Brain microvascular endothelial cell (primary cell): ENCODE measurements at regions not wholly inside any gene's neighbourhood (a gene's known extent, or its start where the extent isn't known, plus 50 kb on each side); places are given as distances from the start of the nearest gene placed in this dataset.

Experiments
- DNase-seq: peaks from one replicate; pipeline ENCODE4 v3.0.0-alpha.2; 2020
- H3K27ac ChIP-seq: fragments of 250-450 bp; sonication (Bioruptor Pico); 2 replicates; pipeline ENCODE4 v1.5.1; 2020; ENCODE audit warnings: mild to moderate bottlenecking, moderate library complexity
- H3K27me3 ChIP-seq: fragments of 250-450 bp; sonication (Bioruptor Pico); replicated peaks from 2 replicates; pipeline ENCODE4 v1.5.1; 2020; ENCODE audit warnings: mild to moderate bottlenecking
- H3K36me3 ChIP-seq: fragments of 250-450 bp; sonication (Bioruptor Pico); replicated peaks from 2 replicates; pipeline ENCODE4 v1.5.1; 2020; ENCODE audit warnings: mild to moderate bottlenecking
- H3K4me3 ChIP-seq: 2 replicates; pipeline ENCODE4 v1.5.1; 2011; ENCODE audit warnings: low read depth, mild to moderate bottlenecking, control low read depth, low read length, moderate library complexity
- CTCF ChIP-seq: IDR thresholded peaks from 2 replicates; pipeline ENCODE4 v1.5.1; 2011; ENCODE audit warnings: low read depth, mild to moderate bottlenecking, moderate library complexity, low read length, control low read depth, inconsistent platforms; ENCODE audit errors: missing control alignments
- in situ Hi-C: cut with HindIII; loops from 2 replicates; pipeline ENCODE4 v1.10.0; 2017; ENCODE audit warnings: low sequenced_read_pairs, low pct_ligation_motif_present

- Histone ChIP-seq H3K4me3 (no peak overlapping the region), H3K27ac (peak overlapping the region; percentile 29), H3K36me3 (no peaks in the 10 kb centered on the region), H3K27me3 (no peaks in the 10 kb centered on the region)
- no peak for TF ChIP-seq CTCF
- in situ Hi-C loops: no loop called here
- peak; percentile 81 for DNase-seq
These were observed 187.9 kb downstream of the ETS1 start for GRCh38 chr11:128399251-128400121.

GRCh38 chr11:128398517-128399250, 188.7 kb downstream of the ETS1 start:
- DNase-seq: no peak
- in situ Hi-C loops: no loop called here
- H3K27me3 ChIP-seq: no peaks in the 10 kb centered on the region
- peak overlapping the region; percentile 29 for H3K27ac ChIP-seq
- TF ChIP-seq CTCF: no peak
- no peaks in the 10 kb centered on the region for H3K36me3 ChIP-seq
- H3K4me3 ChIP-seq: no peak overlapping the region

- no peaks in the 10 kb centered on the region for H3K36me3 ChIP-seq
- in situ Hi-C loops: no loop called here
- no peak for DNase-seq
- no peak for TF ChIP-seq CTCF
- no peak overlapping the region for H3K27ac ChIP-seq
- H3K27me3 ChIP-seq: no peaks in the 10 kb centered on the region
- H3K4me3 ChIP-seq: no peak overlapping the region
These were observed 190.0 kb downstream of the ETS1 start for GRCh38 chr11:128397362-128397761.

- no peak for TF ChIP-seq CTCF
- in situ Hi-C loops: no loop called here
- peak; percentile 75 for DNase-seq
These were observed 192.8 kb downstream of the ETS1 start for GRCh38 chr11:128394431-128395089.

GRCh38 chr11:128392259-128392658, 195.1 kb downstream of the ETS1 start:
- no peaks in the 10 kb centered on the region for H3K36me3 ChIP-seq
- no peak for TF ChIP-seq CTCF
- in situ Hi-C loops: no loop called here
- no peak overlapping the region for H3K4me3 ChIP-seq
- DNase-seq: no peak
- H3K27ac ChIP-seq: no peak overlapping the region
- H3K27me3 ChIP-seq: no peaks in the 10 kb centered on the region

More at GRCh38 chr11:128394431-128395089, 192.8 kb downstream of the ETS1 start:
- H3K36me3 ChIP-seq: no peaks in the 10 kb centered on the region
- no peak overlapping the region for H3K4me3 ChIP-seq
- H3K27ac ChIP-seq: peak overlapping the region; percentile 36
- no peaks in the 10 kb centered on the region for H3K27me3 ChIP-seq
